OCI-LY3 (cell line): ENCODE measurements at regions not wholly inside any gene's neighbourhood (a gene's known extent, or its start where the extent isn't known, plus 50 kb on each side); places are given as distances from the start of the nearest gene placed in this dataset.
"Not testable (repeated sequence)": the region's sequence is repeated elsewhere in the genome, so short reads cannot be mapped to it uniquely, and the experiment has no call there.

Source experiments
- H2AFZ ChIP-seq: fragments of 200-600, 300-600 bp; shearing (Covaris generic); 2 replicates; pipeline ENCODE4 v1.6.0; 2014; ENCODE audit warnings: antibody characterized with exemption, low read depth, low read length
- H3K27ac ChIP-seq: fragments of 200-600, 300-600 bp; sonication (generic); 2 replicates; pipeline ENCODE4 v1.5.1; 2014; ENCODE audit warnings: mild to moderate bottlenecking, low read length, moderate library complexity, mixed read lengths
- H3K27me3 ChIP-seq: fragments of 200-600, 300-600 bp; sonication (generic); 2 replicates; pipeline ENCODE4 v1.6.1; 2014; ENCODE audit warnings: low read depth, low read length, mixed read lengths
- H3K36me3 ChIP-seq: fragments of 200-600, 300-600 bp; sonication (generic); replicated peaks from 2 replicates; pipeline ENCODE3; 2014; ENCODE audit warnings: low read depth, low read length, mixed read lengths
- H3K4me1 ChIP-seq: fragments of 300-600, 200-600 bp; sonication (generic); 2 replicates; pipeline ENCODE4 v1.6.1; 2014; ENCODE audit warnings: low read length, mixed read lengths
- H3K4me2 ChIP-seq: fragments of 200-600, 300-600 bp; sonication (generic); 2 replicates; pipeline ENCODE4 v1.6.1; 2014; ENCODE audit warnings: low read length, mixed read lengths
- H3K4me3 ChIP-seq: fragments of 300-600, 200-600 bp; sonication (generic); 2 replicates; pipeline ENCODE4 v1.5.1; 2014; ENCODE audit warnings: antibody characterized with exemption, mild to moderate bottlenecking, low read length, moderate library complexity
- H3K79me2 ChIP-seq: fragments of 300-600, 200-600 bp; shearing (Covaris generic); 2 replicates; pipeline ENCODE4 v1.6.1; 2014; ENCODE audit warnings: mild to moderate bottlenecking, low read length, mixed read lengths
- H3K9ac ChIP-seq: fragments of 300-600, 200-600 bp; shearing (Covaris generic); 2 replicates; pipeline ENCODE4 v1.6.0; 2014; ENCODE audit warnings: mild to moderate bottlenecking, low read length, moderate library complexity
- H3K9me3 ChIP-seq: fragments of 200-600, 300-600 bp; shearing (Covaris generic); 2 replicates; pipeline ENCODE4 v1.6.1; 2014; ENCODE audit warnings: low read length, mixed read lengths; ENCODE audit not compliant: insufficient read depth
- H4K20me1 ChIP-seq: fragments of 200-600, 300-600 bp; sonication (generic); 2 replicates; pipeline ENCODE4 v1.6.1; 2016; ENCODE audit warnings: low read length, mixed read lengths; ENCODE audit not compliant: insufficient read depth
- CTCF ChIP-seq: fragments of 200-600, 300-600 bp; sonication (generic); IDR thresholded peaks from 2 replicates; pipeline ENCODE4 v1.5.1; 2014; ENCODE audit warnings: antibody characterized with exemption, low read length, low read depth
- EZH2phosphoT487 ChIP-seq: fragments of 200-600 bp; shearing (Covaris generic); IDR thresholded peaks from 2 replicates; pipeline ENCODE4 v1.6.1; 2018; ENCODE audit warnings: antibody characterized with exemption, mixed run types, low read depth

- no peaks in the 10 kb centered on the region for H3K36me3 ChIP-seq
Measured at GRCh38 chr1:243957141-243957540, 93.9 kb upstream of the ZBTB18 start.

GRCh38 chr1:243956450-243956849 is 94.6 kb upstream of the ZBTB18 start:
- H3K4me2 ChIP-seq: no peak overlapping the region
- TF ChIP-seq EZH2phosphoT487: no peak
- no peak for TF ChIP-seq CTCF
- H4K20me1 ChIP-seq: no peaks in the 10 kb centered on the region

More at GRCh38 chr1:243957141-243957540, 93.9 kb upstream of the ZBTB18 start:
- H3K4me1 ChIP-seq: no peaks in the 10 kb centered on the region
- no peaks in the 10 kb centered on the region for H3K79me2 ChIP-seq
- H3K27me3 ChIP-seq: peaks cover 64% of the 10 kb centered on the region
- H3K9ac ChIP-seq: no peak overlapping the region
- no peaks in the 10 kb centered on the region for H3K9me3 ChIP-seq
- TF ChIP-seq EZH2phosphoT487 (no peak), CTCF (no peak)
- no peak overlapping the region for H2AFZ ChIP-seq
- H3K27ac ChIP-seq: no peak overlapping the region
- H3K4me3 ChIP-seq: no peak overlapping the region
- H4K20me1 ChIP-seq: no peaks in the 10 kb centered on the region
- no peak overlapping the region for H3K4me2 ChIP-seq

GRCh38 chr1:243951207-243951606 is 99.9 kb upstream of the ZBTB18 start:
- H3K4me3 ChIP-seq, H3K27ac ChIP-seq, H3K9me3 ChIP-seq: not testable (repeated sequence)

More at GRCh38 chr1:243956450-243956849, 94.6 kb upstream of the ZBTB18 start:
- Histone ChIP-seq H2AFZ (no peak overlapping the region), H3K9ac (no peak overlapping the region), H3K9me3 (no peaks in the 10 kb centered on the region), H3K27me3 (peaks cover 57% of the 10 kb centered on the region), H3K79me2 (no peaks in the 10 kb centered on the region), H3K27ac (no peak overlapping the region), H3K36me3 (no peaks in the 10 kb centered on the region), H3K4me1 (no peaks in the 10 kb centered on the region), H3K4me3 (no peak overlapping the region)

GRCh38 chr1:243950166-243950565 is 100.1 kb upstream of the AKT3 start:
- TF ChIP-seq EZH2phosphoT487 (no peak), CTCF (no peak)
- Histone ChIP-seq H4K20me1 (no peaks in the 10 kb centered on the region), H3K4me1 (no peaks in the 10 kb centered on the region), H3K27me3 (peaks cover 17% of the 10 kb centered on the region), H3K36me3 (no peaks in the 10 kb centered on the region), H3K9me3 (no peaks in the 10 kb centered on the region), H3K4me3 (no peak overlapping the region), H3K4me2 (no peak overlapping the region), H2AFZ (no peak overlapping the region), H3K79me2 (no peaks in the 10 kb centered on the region), H3K27ac (no peak overlapping the region), H3K9ac (no peak overlapping the region)

More at GRCh38 chr1:243951207-243951606, 99.9 kb upstream of the ZBTB18 start:
- not testable (repeated sequence) for H2AFZ ChIP-seq, H3K36me3 ChIP-seq, H3K4me1 ChIP-seq, H3K9ac ChIP-seq, H3K79me2 ChIP-seq, H3K4me2 ChIP-seq, H4K20me1 ChIP-seq
- peaks cover 23% of the 10 kb centered on the region for H3K27me3 ChIP-seq

GRCh38 chr1:243946946-243947345 is 96.9 kb upstream of the AKT3 start:
- Histone ChIP-seq H3K4me1 (no peaks in the 10 kb centered on the region), H3K4me3 (no peak overlapping the region), H2AFZ (no peak overlapping the region), H3K9me3 (no peaks in the 10 kb centered on the region), H3K36me3 (no peaks in the 10 kb centered on the region), H3K27ac (no peak overlapping the region), H3K27me3 (0 out of 2 replicates have a peak, but pooled peaks cover 4% of the 10 kb centered on the region), H3K4me2 (no peak overlapping the region), H4K20me1 (no peaks in the 10 kb centered on the region), H3K79me2 (no peaks in the 10 kb centered on the region), H3K9ac (no peak overlapping the region)
- TF ChIP-seq EZH2phosphoT487 (no peak), CTCF (peak; percentile 60)
